Fibroblast of pulmonary artery (primary cell): ENCODE measurements at regions not wholly inside any gene's neighbourhood (a gene's known extent, or its start where the extent isn't known, plus 50 kb on each side); places are given as distances from the start of the nearest gene placed in this dataset.
"Not testable (repeated sequence)": the region's sequence is repeated elsewhere in the genome, so short reads cannot be mapped to it uniquely, and the experiment has no call there.

Source experiments
- DNase-seq: peaks from one replicate; pipeline ENCODE4 v3.0.0-alpha.2; 2010; ENCODE audit warnings: low read depth
- H3K4me3 ChIP-seq: replicated peaks from 2 replicates; pipeline ENCODE4 v1.5.1; 2011; ENCODE audit warnings: low read depth, mild to moderate bottlenecking, control low read depth, low read length, moderate library complexity
- TF ChIP-seq, protein P1 (sequence below): IDR thresholded peaks from 2 replicates; pipeline ENCODE4 v1.5.1; 2011; ENCODE audit warnings: mild to moderate bottlenecking, control low read depth, low read length, inconsistent platforms; ENCODE audit errors: missing control alignments

DNA sequence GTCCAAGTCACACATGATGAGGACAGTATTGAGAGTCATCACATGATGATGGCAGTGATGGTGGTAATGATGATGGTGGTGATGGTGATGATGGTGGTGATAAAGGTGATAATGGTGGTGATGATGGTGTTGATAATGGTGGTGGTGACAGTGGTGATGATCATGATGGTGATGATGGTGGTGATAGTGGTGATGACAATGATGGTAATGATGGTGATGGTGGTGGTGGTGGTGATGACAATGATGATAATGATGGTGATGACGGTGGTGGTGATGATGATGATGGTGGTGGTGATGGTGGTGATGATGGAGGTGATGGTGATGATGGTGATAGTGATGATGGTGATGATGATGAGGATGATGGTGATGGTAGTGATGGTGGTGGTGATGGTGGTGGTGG is 190.2 kb upstream of the ZNF469 start:
- no peak overlapping the region for H3K4me3 ChIP-seq
- DNase-seq, result no peak
- TF ChIP-seq, protein P1, sequence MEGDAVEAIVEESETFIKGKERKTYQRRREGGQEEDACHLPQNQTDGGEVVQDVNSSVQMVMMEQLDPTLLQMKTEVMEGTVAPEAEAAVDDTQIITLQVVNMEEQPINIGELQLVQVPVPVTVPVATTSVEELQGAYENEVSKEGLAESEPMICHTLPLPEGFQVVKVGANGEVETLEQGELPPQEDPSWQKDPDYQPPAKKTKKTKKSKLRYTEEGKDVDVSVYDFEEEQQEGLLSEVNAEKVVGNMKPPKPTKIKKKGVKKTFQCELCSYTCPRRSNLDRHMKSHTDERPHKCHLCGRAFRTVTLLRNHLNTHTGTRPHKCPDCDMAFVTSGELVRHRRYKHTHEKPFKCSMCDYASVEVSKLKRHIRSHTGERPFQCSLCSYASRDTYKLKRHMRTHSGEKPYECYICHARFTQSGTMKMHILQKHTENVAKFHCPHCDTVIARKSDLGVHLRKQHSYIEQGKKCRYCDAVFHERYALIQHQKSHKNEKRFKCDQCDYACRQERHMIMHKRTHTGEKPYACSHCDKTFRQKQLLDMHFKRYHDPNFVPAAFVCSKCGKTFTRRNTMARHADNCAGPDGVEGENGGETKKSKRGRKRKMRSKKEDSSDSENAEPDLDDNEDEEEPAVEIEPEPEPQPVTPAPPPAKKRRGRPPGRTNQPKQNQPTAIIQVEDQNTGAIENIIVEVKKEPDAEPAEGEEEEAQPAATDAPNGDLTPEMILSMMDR, result no peak

DNA sequence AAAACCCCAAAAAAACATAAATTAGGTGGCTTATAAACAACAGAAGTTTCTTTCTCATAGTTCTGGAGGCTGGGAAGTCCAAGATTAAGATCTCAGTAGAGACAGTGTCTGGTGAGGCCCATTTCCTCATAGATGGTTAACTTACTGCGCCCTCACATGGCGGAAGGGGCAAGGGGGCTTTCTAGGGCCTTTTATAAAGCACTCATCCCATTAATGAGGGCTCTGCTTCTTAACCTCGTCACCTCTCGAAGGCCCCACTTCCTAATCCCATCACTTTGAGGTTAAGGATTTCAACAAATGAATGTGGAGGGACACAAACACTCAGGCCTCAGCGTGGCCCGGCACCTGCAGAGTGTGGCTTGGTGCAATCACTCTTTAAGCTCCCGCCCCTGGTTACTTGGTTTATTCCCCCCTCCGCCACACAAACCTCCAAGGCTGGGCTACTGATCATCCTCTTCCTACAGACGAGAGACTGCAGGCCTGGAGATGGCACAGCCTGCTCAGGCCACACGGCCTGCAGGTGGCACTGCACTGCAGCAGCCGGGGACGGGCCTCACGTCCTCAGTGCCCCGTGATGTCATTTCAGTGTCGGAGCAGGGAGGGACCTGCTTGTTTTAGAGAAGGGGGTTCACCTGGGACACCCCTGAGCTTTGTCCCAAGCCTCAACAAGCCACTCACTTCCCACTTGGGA is 188.9 kb upstream of the ZNF469 start:
- H3K4me3 ChIP-seq, result not testable (repeated sequence)
- TF ChIP-seq, protein P1, result peak; percentile 50
- DNase-seq, result peak; percentile 66

DNA sequence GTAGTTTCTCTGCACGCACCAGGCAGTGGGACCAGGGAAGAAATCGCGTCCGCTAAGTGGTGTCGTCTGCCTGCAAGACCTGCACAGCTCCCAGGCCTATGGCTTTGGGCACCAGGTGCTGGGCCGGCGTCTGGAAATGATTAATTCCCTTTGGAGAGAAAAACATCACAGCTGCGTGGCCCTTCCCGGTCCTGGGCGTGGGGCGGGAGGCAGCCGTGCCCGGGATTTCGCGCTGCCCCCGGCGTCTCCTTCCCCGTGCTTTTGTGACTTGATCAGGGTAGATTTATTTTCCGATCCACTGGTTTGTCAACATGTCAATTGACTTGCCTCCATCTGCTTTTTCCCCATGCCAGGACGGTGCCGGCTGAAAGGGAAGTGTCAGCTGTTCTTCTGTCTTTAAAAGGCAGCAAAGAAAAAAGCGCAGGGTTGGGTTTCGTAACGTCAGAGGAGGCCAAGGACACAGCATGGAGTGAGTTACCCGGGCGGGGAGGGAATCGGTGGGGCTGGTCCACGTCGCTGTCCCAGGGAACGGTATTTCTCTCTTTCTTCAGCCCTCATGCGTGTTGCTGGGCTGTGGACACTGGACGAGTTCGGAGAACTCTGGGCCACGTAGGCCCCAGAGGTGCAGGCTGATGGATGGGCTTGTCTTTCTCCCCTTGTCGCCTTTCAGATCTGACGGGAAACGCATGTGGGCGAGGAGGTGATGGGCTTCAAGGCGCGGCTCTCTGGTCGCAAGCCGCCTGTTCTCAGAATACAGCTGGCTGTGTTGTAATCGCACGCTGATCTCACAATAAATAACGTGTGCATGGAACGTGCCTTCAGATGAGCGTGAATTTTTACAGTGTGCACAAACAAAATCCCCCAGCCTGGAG is 188.1 kb upstream of the ZNF469 start:
- TF ChIP-seq, protein P1, result no peak
- H3K4me3 ChIP-seq, result no peak overlapping the region
- DNase-seq, result no peak

DNA sequence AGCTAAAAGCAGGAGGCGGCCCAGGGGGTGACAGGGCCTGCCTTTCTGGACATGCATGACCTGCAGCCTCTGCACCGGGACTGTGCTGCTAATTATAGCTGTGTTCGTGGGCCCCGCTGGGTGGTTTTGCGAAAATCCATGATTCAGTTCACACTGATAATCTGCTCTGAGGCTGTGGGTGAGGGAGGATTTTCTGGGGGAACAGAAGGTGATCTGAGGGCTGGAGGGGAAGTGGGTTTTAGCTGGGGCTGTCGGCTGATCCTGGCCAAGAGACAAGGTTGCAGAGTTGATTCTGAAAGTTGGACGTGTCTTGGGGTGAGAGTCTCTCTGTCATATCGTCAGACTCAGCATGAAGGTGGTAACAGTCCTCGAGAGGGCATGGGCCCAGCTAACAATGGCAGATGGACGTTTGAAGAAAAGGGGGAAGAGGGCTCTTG is 187.5 kb upstream of the ZNF469 start:
- DNase-seq, result no peak
- TF ChIP-seq, protein P1, result no peak
- H3K4me3 ChIP-seq, result no peak overlapping the region

DNA sequence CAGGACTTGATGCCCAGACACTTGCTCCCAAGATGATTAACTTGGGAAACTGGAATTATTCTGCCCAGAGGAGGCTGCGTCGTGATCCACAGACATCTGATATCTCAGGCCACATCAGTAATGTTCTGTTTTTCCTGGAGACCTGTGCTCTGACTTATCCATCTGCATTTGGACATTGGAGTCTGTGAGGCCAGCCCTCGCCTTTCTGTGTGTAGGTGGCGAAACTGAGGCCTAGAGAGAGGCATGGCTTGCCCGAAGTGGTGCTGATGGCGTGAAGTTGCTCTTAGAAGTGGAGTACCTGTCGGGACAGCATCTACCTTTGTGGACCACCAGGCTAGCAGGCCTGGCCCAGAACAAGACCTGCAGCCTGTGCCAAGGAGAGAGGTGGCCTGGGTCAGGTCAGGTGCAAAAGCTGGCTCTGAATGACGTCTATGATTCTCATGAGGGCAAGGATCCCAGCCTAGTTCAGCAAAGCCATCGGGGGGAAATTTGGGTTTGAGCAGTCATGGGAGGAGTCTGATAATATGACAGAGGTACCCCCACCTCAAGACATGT is 186.8 kb upstream of the ZNF469 start:
- no peak for DNase-seq
- no peak overlapping the region for H3K4me3 ChIP-seq
- TF ChIP-seq, protein P1, result no peak

DNA sequence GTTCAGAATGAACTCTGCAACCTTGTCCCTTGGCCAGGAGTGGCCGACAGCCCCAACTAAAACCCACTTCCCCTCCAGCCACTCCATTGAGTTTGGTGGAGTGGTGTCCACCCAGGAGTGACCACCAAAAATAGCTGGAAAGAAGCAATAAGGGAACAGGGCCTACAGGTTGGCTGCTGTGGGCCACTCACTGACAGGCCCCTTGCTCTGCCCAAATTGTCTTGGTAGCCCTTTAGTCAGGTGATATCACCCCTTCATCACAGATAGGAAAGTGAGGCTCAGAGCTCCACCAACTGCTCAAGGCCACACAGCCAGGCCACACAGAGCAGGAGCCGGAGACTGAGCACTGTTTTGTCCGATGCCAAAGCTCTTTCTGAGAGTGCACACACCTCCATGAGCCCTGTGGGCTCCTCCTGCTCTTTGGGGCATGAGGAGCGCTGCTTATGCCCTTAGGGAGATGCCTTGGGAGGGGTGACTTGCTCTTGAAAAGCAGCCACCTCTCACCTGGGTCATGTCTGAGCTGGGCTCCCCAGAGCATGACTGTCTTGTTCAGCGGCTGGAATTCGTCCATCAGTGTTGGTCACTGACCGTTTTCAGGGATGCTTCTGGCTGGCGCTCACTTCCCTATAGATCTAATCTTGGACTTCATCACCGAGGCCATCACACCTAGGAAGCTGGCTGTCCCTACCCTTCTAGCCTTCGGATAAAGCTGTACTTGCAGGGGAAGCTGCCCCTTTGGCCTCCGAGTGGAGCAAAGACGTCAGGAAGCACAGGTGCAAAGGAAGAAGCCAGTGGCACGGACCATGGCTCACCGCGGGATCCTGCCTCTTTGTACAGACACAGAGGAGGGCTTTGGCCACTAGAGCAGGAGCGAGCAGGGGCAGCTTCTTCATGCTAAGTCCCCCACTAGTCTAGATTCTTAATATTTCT is 186.0 kb upstream of the ZNF469 start:
- DNase-seq, result no peak
- TF ChIP-seq, protein P1, result no peak

More for the DNA sequence above, 186.0 kb upstream of the ZNF469 start:
- no peak overlapping the region for H3K4me3 ChIP-seq
